K562 (cell line): ENCODE measurements at regions not wholly inside any gene's neighbourhood (a gene's known extent, or its start where the extent isn't known, plus 50 kb on each side); places are given as distances from the start of the nearest gene placed in this dataset.

Experiments used
- ATAC-seq: fragments of 200-7000 bp; cut with Tn5 transposase; 3 replicates; pipeline ENCODE4 v1.9.1; 2020; ENCODE audit warnings: moderate library complexity
- BruUV-seq: library from RNA; stranded (reverse); fragments of 400-500 nt; replicated peaks from 2 replicates; lab custom pipeline; 2021; lab: Mats Ljungman, UMichigan
- CTCF ChIA-PET: fragments of 300-600 bp; formaldehyde crosslinking; extraction: SDS; loops from one replicate; lab custom pipeline; 2021; ENCODE audit warnings: low intra/inter-chr PET ratio; lab: Yijun Ruan, JAX
- POLR2A ChIA-PET: fragments of 300-600, 350-650 bp; sonication (Branson Sonifier 250); formaldehyde crosslinking; extraction: SDS; loops from one replicate; lab custom pipeline; 2021; ENCODE audit warnings: antibody characterized with exemption, inconsistent platforms; lab: Yijun Ruan, JAX
- DNase-seq, 4 experiments: peaks; one replicate each; pipeline versions ENCODE4 v3.0.0 to v3.0.0-alpha.2; 2011 to 2018; ENCODE audit warnings: low spot score in 3 of 4, mixed read lengths in 3 of 4; ENCODE audit errors: extremely low read depth in 1 of 4
- FAIRE-seq: peaks from 2 replicates; lab custom pipeline; 2011; peaks lifted over from hg19 to GRCh38; lab: Jason Lieb, UNC
- H2AFZ ChIP-seq: 2 replicates; pipeline ENCODE4 v1.6.0; 2011; ENCODE audit warnings: low read depth, low read length, control low read depth, inconsistent platforms
- H3K27ac ChIP-seq: fragments of 200-600 bp; 3 replicates; pipeline ENCODE4 v1.8.0; 2011; ENCODE audit warnings: low read depth, mild to moderate bottlenecking, control low read depth, inconsistent platforms, low read length, moderate library complexity, mixed read lengths; ENCODE audit errors: extremely low read depth
- H3K27me3 ChIP-seq, 2 experiments: fragments of 300-600 bp in 1 of 2; 2 replicates in 1 of 2; 3 replicates in 1 of 2; pipeline versions ENCODE4 v1.6.0 to v1.8.0; 2011; ENCODE audit warnings: inconsistent platforms in 2 of 2, low read length in 2 of 2, mild to moderate bottlenecking in 1 of 2, mixed read lengths in 1 of 2, moderate library complexity in 1 of 2; ENCODE audit not compliant: control insufficient read depth in 2 of 2, insufficient read depth in 2 of 2
- H3K36me3 ChIP-seq: fragments of 300-600 bp; 3 replicates; pipeline ENCODE4 v1.8.0; 2011; ENCODE audit warnings: mild to moderate bottlenecking, low read length, inconsistent platforms; ENCODE audit not compliant: control insufficient read depth, insufficient read depth
- H3K4me1 ChIP-seq, 2 experiments: fragments of 200-600 bp in 1 of 2; replicated peaks in 1 of 2; 2 replicates in 1 of 2; 3 replicates in 1 of 2; pipeline versions ENCODE4 v1.5.1 to v1.8.0; 2011; ENCODE audit warnings: inconsistent platforms in 2 of 2, low read length in 2 of 2, mild to moderate bottlenecking in 1 of 2, mixed read lengths in 1 of 2, moderate library complexity in 1 of 2; ENCODE audit not compliant: control insufficient read depth in 2 of 2, insufficient read depth in 2 of 2
- H3K4me2 ChIP-seq: 2 replicates; pipeline ENCODE4 v1.6.1; 2011; ENCODE audit warnings: low read length, control low read depth, inconsistent platforms, mixed read lengths; ENCODE audit not compliant: insufficient read depth
- H3K4me3 ChIP-seq: fragments of 200-600 bp; sonication (generic), shearing (Covaris generic); 2 replicates; pipeline ENCODE4 v1.5.1; 2016; ENCODE audit warnings: control low read depth, inconsistent platforms
- H3K79me2 ChIP-seq: fragments of 200-600 bp; 3 replicates; pipeline ENCODE4 v1.8.0; 2011; ENCODE audit warnings: low read length, inconsistent platforms; ENCODE audit not compliant: control insufficient read depth, insufficient read depth
- H3K9ac ChIP-seq, 2 experiments: 2 replicates each; pipeline versions ENCODE4 v1.6.0 to v1.6.1; 2011; ENCODE audit warnings: low read depth in 2 of 2, low read length in 2 of 2, control low read depth in 1 of 2, inconsistent platforms in 1 of 2, mild to moderate bottlenecking in 1 of 2, mixed read lengths in 1 of 2; ENCODE audit not compliant: insufficient read depth in 1 of 2
- H3K9me1 ChIP-seq: one replicate; pipeline ENCODE4 v1.6.0; 2011; ENCODE audit warnings: inconsistent platforms, mild to moderate bottlenecking, low read length, moderate library complexity; ENCODE audit not compliant: control insufficient read depth, insufficient read depth
- H3K9me3 ChIP-seq: replicated peaks from 2 replicates; pipeline ENCODE4 v1.5.1; 2011; ENCODE audit warnings: low read depth, low read length, inconsistent platforms; ENCODE audit not compliant: control insufficient read depth, insufficient read depth
- H4K20me1 ChIP-seq: replicated peaks from 2 replicates; pipeline ENCODE4 v1.6.1; 2011; ENCODE audit warnings: low read length, inconsistent platforms, mixed read lengths; ENCODE audit not compliant: control insufficient read depth, insufficient read depth
- ELF2 ChIP-seq: fragments of 250-450 bp; sonication (Bioruptor Pico); IDR thresholded peaks from 2 replicates; pipeline ENCODE4 v1.5.0; 2021; ENCODE audit warnings: mild to moderate bottlenecking
- HSF4 ChIP-seq: fragments of 250-450 bp; sonication (Bioruptor Pico); IDR thresholded peaks from 2 replicates; pipeline ENCODE4 v2.1.2; 2022; ENCODE audit warnings: mild to moderate bottlenecking, moderate library complexity, borderline replicate concordance
- JUND ChIP-seq, 2 experiments: IDR thresholded peaks; 2 replicates in 1 of 2; 3 replicates in 1 of 2; pipeline ENCODE4 v1.6.1; 2011; ENCODE audit warnings: borderline replicate concordance in 2 of 2, low read depth in 2 of 2, low read length in 2 of 2, improper control_type of control experiment in 1 of 2, missing biosample characterization in 1 of 2, missing genetic modification characterization in 1 of 2, missing genetic modification reagents in 1 of 2
- KLF13 ChIP-seq: fragments of 450-650 bp; IDR thresholded peaks from 2 replicates; pipeline ENCODE4 v1.6.1; 2016; ENCODE audit warnings: missing genetic modification characterization, low read depth, mild to moderate bottlenecking, missing compliant biosample characterization, moderate library complexity, borderline replicate concordance
- MEF2D ChIP-seq: conservative IDR thresholded peaks from 2 replicates; pipeline ENCODE4 v1.6.1; 2016; ENCODE audit warnings: low read depth, missing genetic modification characterization, missing compliant biosample characterization
- MTA2 ChIP-seq: fragments of 450-650 bp; IDR thresholded peaks from 2 replicates; pipeline ENCODE4 v1.6.1; 2016; ENCODE audit warnings: low read depth
- NR2F6 ChIP-seq: fragments of 450-650 bp; formaldehyde crosslinking; IDR thresholded peaks from 2 replicates; pipeline ENCODE4 v1.4.0; 2020; ENCODE audit warnings: mild to moderate bottlenecking
- OTX1 ChIP-seq: fragments of 450-650 bp; formaldehyde crosslinking; IDR thresholded peaks from 2 replicates; pipeline ENCODE4 v1.4.0; 2022; ENCODE audit warnings: mild to moderate bottlenecking
- RB1 ChIP-seq: fragments of 450-650 bp; IDR thresholded peaks from 2 replicates; pipeline ENCODE4 v1.6.1; 2017; ENCODE audit warnings: low read depth, mild to moderate bottlenecking
- STAT5B ChIP-seq: fragments of 250-450 bp; sonication (Bioruptor Pico); IDR thresholded peaks from 2 replicates; pipeline ENCODE4 v1.8.0; 2021; ENCODE audit warnings: mild to moderate bottlenecking, inconsistent platforms
- TAF15 ChIP-seq: fragments of 200-400 bp; formaldehyde crosslinking; IDR thresholded peaks from 2 replicates; pipeline ENCODE4 v1.6.1; 2017; ENCODE audit warnings: mild to moderate bottlenecking, low read depth, low read length, moderate library complexity
- TEAD2 ChIP-seq: fragments of 450-650 bp; IDR thresholded peaks from 2 replicates; pipeline ENCODE4 v1.6.1; 2016; ENCODE audit warnings: missing genetic modification characterization, control low read depth, missing compliant biosample characterization
- WGBS: fragments of 100-300 bp; shearing (Covaris generic); methylation state at CpG from one replicate; pipeline ENCODE4 v1.1.6; 2016; ENCODE audit warnings: low coverage, mixed read lengths; ENCODE audit not compliant: insufficient coverage; ENCODE audit errors: missing lambda C conversion rate; 5-methylcytosine and 5-hydroxymethylcytosine counted together
- in situ Hi-C: fragments of 300-500 bp; cut with MboI; formaldehyde crosslinking; loops from 4 replicates; pipeline ENCODE4 v1.15.0; 2018; ENCODE audit warnings: inconsistent platforms, mixed read lengths
- intact Hi-C: fragments of 100-400 bp; cut with micrococcal nuclease; formaldehyde crosslinking; loops from 2 replicates; pipeline ENCODE4 v1.14.2; 2022

- FAIRE-seq = no peak
- H3K36me3 ChIP-seq = no peaks in the 10 kb centered on the region
- no peak overlapping the region for H3K27ac ChIP-seq
- H3K79me2 ChIP-seq = no peaks in the 10 kb centered on the region
- H3K4me3 ChIP-seq = no peak overlapping the region
- no peaks in the 10 kb centered on the region for H3K9me3 ChIP-seq
- DNase-seq = no peak
- in situ Hi-C loops (no loop called here), intact Hi-C loops (no loop called here)
- H3K27me3 ChIP-seq = peaks cover 34 to 76% of the 10 kb centered on the region in 2 experiments
- ChIA-PET POLR2A (interaction anchor here (1.0 kb wide), 1 partner anchor 380 kb away, joined by 3 read pairs; no protein-coding TSS in a partner anchor), CTCF (no interaction called here)
- no peak overlapping the region for H2AFZ ChIP-seq
- H3K9ac ChIP-seq = no peak overlapping the region
- peaks cover 10% of the 10 kb centered on the region for H3K9me1 ChIP-seq
- no TSS peak for BruUV-seq
- no peaks in the 10 kb centered on the region for H3K4me1 ChIP-seq
- TF ChIP-seq MTA2 = no peak
- no peak for TF ChIP-seq TAF15
- TF ChIP-seq RB1 = no peak
- no peak for TF ChIP-seq HSF4 (CRISPR knock-in tag)
- TF ChIP-seq NR2F6 (CRISPR knock-in tag) = no peak
- no peak for TF ChIP-seq STAT5B (CRISPR knock-in tag)
- TF ChIP-seq JUND (IDR thresholded peaks at IDR 0.05; ENCODE audit: borderline replicate concordance, low read depth, low read length) = no peak
- TF ChIP-seq JUND (tag; IDR thresholded peaks at IDR 0.05; ENCODE audit: borderline replicate concordance, low read depth, low read length) = no peak
- no peak for TF ChIP-seq ELF2 (CRISPR knock-in tag)
- TF ChIP-seq KLF13 (tag) = no peak
- no peak for TF ChIP-seq TEAD2
- TF ChIP-seq OTX1 = no peak
- TF ChIP-seq MEF2D = no peak
- H4K20me1 ChIP-seq = peaks cover 12% of the 10 kb centered on the region; the same call in 1 of the 2 replicates
- H3K4me2 ChIP-seq = no peak overlapping the region
- WGBS = under 1% methylated on average over 7 of the region's 7 CpGs
- no peak for ATAC-seq
Observed at GRCh38 chr5:2130361-2130760, 247.6 kb upstream of the IRX4 start.
